ENCODE measurements at regions not wholly inside any gene's neighbourhood (a gene's known extent, or its start where the extent isn't known, plus 50 kb on each side); places are given as distances from the start of the nearest gene placed in this dataset.

- DNase-seq: peak; percentile 70 to 84
Observed at GRCh38 chr16:66315210-66315825, 51.2 kb upstream of the CDH5 start.

GRCh38 chr16:66311306-66311705 lies 55.2 kb upstream of the CDH5 start:
- no peak for DNase-seq

GRCh38 chr16:66309215-66309807 lies 57.2 kb upstream of the CDH5 start:
- DNase-seq: no peak

GRCh38 chr16:66308096-66308495 lies 58.4 kb upstream of the CDH5 start:
- DNase-seq: no peak

- DNase-seq: no peak
Observed at GRCh38 chr16:66306366-66307150, 59.9 kb upstream of the CDH5 start.

- DNase-seq: no peak
Observed at GRCh38 chr16:66304961-66305360, 61.5 kb upstream of the CDH5 start.

- DNase-seq: no peak
Observed at GRCh38 chr16:66304151-66304550, 62.3 kb upstream of the CDH5 start.

- no peak for DNase-seq
Observed at GRCh38 chr16:66300501-66300900, 66.0 kb upstream of the CDH5 start.

- DNase-seq: no peak
Observed at GRCh38 chr16:66300037-66300436, 66.5 kb upstream of the CDH5 start.

GRCh38 chr16:66299349-66299748 lies 67.1 kb upstream of the CDH5 start:
- DNase-seq: no peak

GRCh38 chr16:66298571-66299120 lies 67.8 kb upstream of the CDH5 start:
- DNase-seq: no peak

- peak in 1 of 2 experiments; percentile 54 for DNase-seq
Observed at GRCh38 chr16:66298006-66298405, 68.5 kb upstream of the CDH5 start.

- DNase-seq: no peak
Observed at GRCh38 chr16:66296591-66296990, 69.9 kb upstream of the CDH5 start.

GRCh38 chr16:66295761-66296546 lies 70.5 kb upstream of the CDH5 start:
- no peak for DNase-seq

GRCh38 chr16:66295213-66295612 lies 71.3 kb upstream of the CDH5 start:
- DNase-seq: no peak

GRCh38 chr16:66294507-66294906 lies 72.0 kb upstream of the CDH5 start:
- no peak for DNase-seq

- DNase-seq: no peak
Observed at GRCh38 chr16:66293932-66294331, 72.6 kb upstream of the CDH5 start.

- no peak for DNase-seq
Observed at GRCh38 chr16:66293207-66293735, 73.2 kb upstream of the CDH5 start.

GRCh38 chr16:66292241-66292935 lies 74.1 kb upstream of the CDH5 start:
- DNase-seq: no peak

GRCh38 chr16:66291833-66292232 lies 74.7 kb upstream of the CDH5 start:
- no peak for DNase-seq

- DNase-seq: no peak
Observed at GRCh38 chr16:66290431-66290830, 76.1 kb upstream of the CDH5 start.

GRCh38 chr16:66289986-66290385 lies 76.5 kb upstream of the CDH5 start:
- no peak for DNase-seq

Data from NCI-H524 (cell line).